Neural cell (in vitro differentiated cells): ENCODE measurements at regions not wholly inside any gene's neighbourhood (a gene's known extent, or its start where the extent isn't known, plus 50 kb on each side); places are given as distances from the start of the nearest gene placed in this dataset.

Experiments used
- H2AFZ ChIP-seq: fragments of 200-600, 300-800 bp; sonication (generic), shearing (Covaris generic); 2 replicates; pipeline ENCODE4 v1.6.0; 2014; ENCODE audit warnings: low read depth, mild to moderate bottlenecking, antibody characterized with exemption, low read length, moderate library complexity
- H3F3A ChIP-seq: fragments of 200-600 bp; shearing (Covaris generic); 2 replicates; pipeline ENCODE4 v1.6.1; 2016; ENCODE audit warnings: mild to moderate bottlenecking, moderate library complexity, mixed read lengths, antibody characterized with exemption, low read length; ENCODE audit not compliant: insufficient read depth, poor library complexity, severe bottlenecking
- H3K27ac ChIP-seq: fragments of 200-600, 300-800 bp; sonication (generic), shearing (Covaris generic); 2 replicates; pipeline ENCODE4 v1.5.1; 2014; ENCODE audit warnings: mild to moderate bottlenecking, low read length, moderate library complexity
- H3K27me3 ChIP-seq: fragments of 300-800, 200-600 bp; sonication (generic), shearing (Covaris generic); 2 replicates; pipeline ENCODE4 v1.6.0; 2014; ENCODE audit warnings: mild to moderate bottlenecking, low read depth, low read length, moderate library complexity; ENCODE audit not compliant: insufficient read depth
- H3K36me3 ChIP-seq: fragments of 300-800, 200-600 bp; sonication (generic), shearing (Covaris generic); 2 replicates; pipeline ENCODE4 v1.5.1; 2014; ENCODE audit warnings: mild to moderate bottlenecking, antibody characterized with exemption, low read length, moderate library complexity; ENCODE audit not compliant: insufficient read depth
- H3K4me2 ChIP-seq: fragments of 300-800, 200-600 bp; sonication (generic), shearing (Covaris generic); 2 replicates; pipeline ENCODE4 v1.6.0; 2014; ENCODE audit warnings: mild to moderate bottlenecking, low read length
- H3K4me3 ChIP-seq: fragments of 300-800, 200-600 bp; sonication (generic), shearing (Covaris generic); 2 replicates; pipeline ENCODE4 v1.5.1; 2014; ENCODE audit warnings: mild to moderate bottlenecking, low read length, moderate library complexity
- H3K79me2 ChIP-seq: fragments of 200-600 bp; shearing (Covaris generic); replicated peaks from 2 replicates; pipeline ENCODE4 v1.6.0; 2014; ENCODE audit warnings: mild to moderate bottlenecking, low read length, moderate library complexity; ENCODE audit not compliant: insufficient read depth
- H3K9ac ChIP-seq: fragments of 300-800, 200-600 bp; sonication (generic), shearing (Covaris generic); 2 replicates; pipeline ENCODE4 v1.6.1; 2016; ENCODE audit warnings: mild to moderate bottlenecking, low read length, mixed read lengths
- H3K9me2 ChIP-seq: fragments of 200-600 bp; shearing (Covaris generic); 2 replicates; pipeline ENCODE4 v1.6.1; 2016; ENCODE audit warnings: mild to moderate bottlenecking, low read length, mixed read lengths; ENCODE audit not compliant: insufficient read depth
- H3K9me3 ChIP-seq: fragments of 200-600, 300-800 bp; sonication (generic), shearing (Covaris generic); 2 replicates; pipeline ENCODE4 v1.6.1; 2016; ENCODE audit warnings: mild to moderate bottlenecking, mixed run types, low read length, moderate library complexity, mixed read lengths
- H4K20me1 ChIP-seq: fragments of 200-600 bp; shearing (Covaris generic); 2 replicates; pipeline ENCODE4 v1.6.1; 2016; ENCODE audit warnings: mild to moderate bottlenecking, mixed run types; ENCODE audit not compliant: insufficient read depth
- CTCF ChIP-seq: fragments of 450-650 bp; IDR thresholded peaks from 2 replicates; pipeline ENCODE4 v1.5.1; 2014; ENCODE audit warnings: antibody characterized with exemption, mild to moderate bottlenecking, moderate library complexity; ENCODE audit not compliant: poor library complexity, severe bottlenecking
- EP300 ChIP-seq: fragments of 450-650 bp; conservative IDR thresholded peaks from 2 replicates; pipeline ENCODE4 v1.6.1; 2014; ENCODE audit warnings: antibody characterized with exemption, mild to moderate bottlenecking, moderate library complexity; ENCODE audit not compliant: poor library complexity, severe bottlenecking
- EZH2 ChIP-seq: fragments of 200-600, 300-800 bp; shearing (Covaris generic), sonication (generic); IDR thresholded peaks from 2 replicates; pipeline ENCODE4 v1.6.1; 2014; ENCODE audit warnings: antibody characterized with exemption, low read length, borderline replicate concordance, mild to moderate bottlenecking; ENCODE audit not compliant: insufficient read depth, poor library complexity, severe bottlenecking
- MXI1 ChIP-seq: fragments of 450-650 bp; conservative IDR thresholded peaks from 2 replicates; pipeline ENCODE4 v1.6.1; 2014; ENCODE audit warnings: antibody characterized with exemption, mild to moderate bottlenecking; ENCODE audit not compliant: poor library complexity, severe bottlenecking
- POLR2AphosphoS5 ChIP-seq: IDR thresholded peaks from 2 replicates; pipeline ENCODE4 v1.6.1; 2012
- RAD21 ChIP-seq: fragments of 450-650 bp; conservative IDR thresholded peaks from 2 replicates; pipeline ENCODE4 v1.6.1; 2014; ENCODE audit warnings: antibody characterized with exemption, mild to moderate bottlenecking, moderate library complexity
- REST ChIP-seq: IDR thresholded peaks from 2 replicates; pipeline ENCODE4 v1.6.1; 2012; ENCODE audit warnings: borderline replicate concordance
- SMC3 ChIP-seq: fragments of 450-650 bp; conservative IDR thresholded peaks from 2 replicates; pipeline ENCODE4 v1.6.1; 2014; ENCODE audit warnings: antibody characterized with exemption, mild to moderate bottlenecking, moderate library complexity; ENCODE audit not compliant: poor library complexity
- TAF1 ChIP-seq: IDR thresholded peaks from 2 replicates; pipeline ENCODE4 v1.6.1; 2012; ENCODE audit warnings: low read depth

GRCh38 chr2:129441610-129442009 lies 537.9 kb upstream of the RAB6C start:
- Histone ChIP-seq H3K27me3 (no peaks in the 10 kb centered on the region), H3F3A (no peaks in the 10 kb centered on the region), H2AFZ (no peak overlapping the region), H3K4me2 (no peak overlapping the region), H3K36me3 (no peaks in the 10 kb centered on the region), H3K4me3 (no peak overlapping the region), H3K27ac (no peak overlapping the region), H3K9ac (no peak overlapping the region), H3K9me3 (no peaks in the 10 kb centered on the region), H4K20me1 (no peaks in the 10 kb centered on the region), H3K79me2 (no peaks in the 10 kb centered on the region), H3K9me2 (no peaks in the 10 kb centered on the region)
- no peak for TF ChIP-seq TAF1
- no peak for TF ChIP-seq POLR2AphosphoS5
- no peak for TF ChIP-seq EP300
- no peak for TF ChIP-seq SMC3
- TF ChIP-seq EZH2 = no peak
- TF ChIP-seq RAD21 = no peak

- no peak for TF ChIP-seq REST
- no peak for TF ChIP-seq EZH2
- TF ChIP-seq CTCF = no peak
- no peak for TF ChIP-seq TAF1
- TF ChIP-seq EP300 = no peak
- TF ChIP-seq POLR2AphosphoS5 = no peak
- TF ChIP-seq MXI1 = no peak
- TF ChIP-seq RAD21 = no peak
- no peak for TF ChIP-seq SMC3
- Histone ChIP-seq H3K27ac (peak overlapping the region; percentile 88), H3K9me3 (no peaks in the 10 kb centered on the region), H3K27me3 (no peaks in the 10 kb centered on the region), H2AFZ (no peak overlapping the region), H3K4me3 (peak overlapping the region; percentile 44), H3K9ac (peak overlapping the region; percentile 57), H3F3A (no peaks in the 10 kb centered on the region), H3K9me2 (no peaks in the 10 kb centered on the region), H3K79me2 (no peaks in the 10 kb centered on the region), H4K20me1 (no peaks in the 10 kb centered on the region), H3K36me3 (no peaks in the 10 kb centered on the region), H3K4me2 (no peak overlapping the region)
These were observed 536.1 kb upstream of the RAB6C start for GRCh38 chr2:129443235-129443864.
